Astrocyte of the cerebellum (primary cell): ENCODE measurements at regions not wholly inside any gene's neighbourhood (a gene's known extent, or its start where the extent isn't known, plus 50 kb on each side); places are given as distances from the start of the nearest gene placed in this dataset.

Experiments used
- DNase-seq: peaks from one replicate; pipeline ENCODE4 v3.0.0-alpha.2; 2011; ENCODE audit warnings: low read depth
- H3K4me3 ChIP-seq: 2 replicates; pipeline ENCODE4 v1.5.1; 2011; ENCODE audit warnings: mild to moderate bottlenecking, low read depth, low read length, moderate library complexity
- in situ Hi-C: cut with HindIII; loops from 2 replicates; pipeline ENCODE4 v1.10.0; 2017; ENCODE audit warnings: low sequenced_read_pairs
- TF ChIP-seq, protein P1 (sequence below): IDR thresholded peaks from 2 replicates; pipeline ENCODE4 v1.5.1; 2012; ENCODE audit warnings: low read length, low read depth, moderate library complexity, mild to moderate bottlenecking; ENCODE audit errors: missing control alignments

DNA sequence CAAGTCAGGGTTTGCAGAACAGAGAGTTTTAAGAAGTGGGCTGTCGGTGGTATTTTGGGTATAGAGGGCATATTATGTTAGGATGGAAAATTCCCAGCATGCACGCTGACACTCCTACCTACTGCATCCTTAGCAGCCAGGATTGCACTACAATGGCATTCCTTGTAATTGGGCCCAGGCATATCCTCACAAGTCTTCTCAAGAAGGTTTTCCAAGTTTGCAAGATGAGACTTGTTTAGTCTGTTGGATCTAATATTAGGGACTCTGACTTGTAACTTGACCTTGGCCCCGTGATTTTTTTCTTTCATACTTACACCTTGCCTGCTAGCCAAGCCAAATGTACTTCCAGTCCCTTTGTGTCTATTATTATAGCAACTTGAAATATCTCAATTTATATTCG lies 335.7 kb upstream of the HTR2A start:
- no peak overlapping the region for H3K4me3 ChIP-seq
- in situ Hi-C loops: no loop called here

DNA sequence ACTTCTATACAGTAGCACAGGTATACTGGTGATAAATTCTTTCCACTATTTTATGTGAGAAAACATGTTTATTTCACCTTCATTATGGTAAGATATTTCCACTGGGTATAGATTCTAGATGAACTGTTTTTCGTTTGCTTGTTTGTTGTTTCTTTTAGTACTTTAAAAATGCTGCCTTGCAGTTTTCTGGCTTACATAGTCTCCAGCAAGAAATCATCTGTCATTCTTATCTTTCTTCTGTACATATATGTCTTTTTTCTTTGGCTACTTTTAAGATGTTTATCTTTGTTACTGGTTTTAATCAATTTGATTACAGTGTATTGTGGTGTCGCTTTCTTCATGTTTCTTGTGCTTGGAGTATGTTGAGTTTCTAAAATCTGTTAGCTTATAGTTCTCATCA lies 333.3 kb upstream of the HTR2A start:
- no peak for DNase-seq
- TF ChIP-seq, protein P1, sequence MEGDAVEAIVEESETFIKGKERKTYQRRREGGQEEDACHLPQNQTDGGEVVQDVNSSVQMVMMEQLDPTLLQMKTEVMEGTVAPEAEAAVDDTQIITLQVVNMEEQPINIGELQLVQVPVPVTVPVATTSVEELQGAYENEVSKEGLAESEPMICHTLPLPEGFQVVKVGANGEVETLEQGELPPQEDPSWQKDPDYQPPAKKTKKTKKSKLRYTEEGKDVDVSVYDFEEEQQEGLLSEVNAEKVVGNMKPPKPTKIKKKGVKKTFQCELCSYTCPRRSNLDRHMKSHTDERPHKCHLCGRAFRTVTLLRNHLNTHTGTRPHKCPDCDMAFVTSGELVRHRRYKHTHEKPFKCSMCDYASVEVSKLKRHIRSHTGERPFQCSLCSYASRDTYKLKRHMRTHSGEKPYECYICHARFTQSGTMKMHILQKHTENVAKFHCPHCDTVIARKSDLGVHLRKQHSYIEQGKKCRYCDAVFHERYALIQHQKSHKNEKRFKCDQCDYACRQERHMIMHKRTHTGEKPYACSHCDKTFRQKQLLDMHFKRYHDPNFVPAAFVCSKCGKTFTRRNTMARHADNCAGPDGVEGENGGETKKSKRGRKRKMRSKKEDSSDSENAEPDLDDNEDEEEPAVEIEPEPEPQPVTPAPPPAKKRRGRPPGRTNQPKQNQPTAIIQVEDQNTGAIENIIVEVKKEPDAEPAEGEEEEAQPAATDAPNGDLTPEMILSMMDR: no peak
- in situ Hi-C loops: no loop called here
- no peak overlapping the region for H3K4me3 ChIP-seq

More for the DNA sequence above, 335.7 kb upstream of the HTR2A start:
- TF ChIP-seq, protein P1: no peak
- no peak for DNase-seq

DNA sequence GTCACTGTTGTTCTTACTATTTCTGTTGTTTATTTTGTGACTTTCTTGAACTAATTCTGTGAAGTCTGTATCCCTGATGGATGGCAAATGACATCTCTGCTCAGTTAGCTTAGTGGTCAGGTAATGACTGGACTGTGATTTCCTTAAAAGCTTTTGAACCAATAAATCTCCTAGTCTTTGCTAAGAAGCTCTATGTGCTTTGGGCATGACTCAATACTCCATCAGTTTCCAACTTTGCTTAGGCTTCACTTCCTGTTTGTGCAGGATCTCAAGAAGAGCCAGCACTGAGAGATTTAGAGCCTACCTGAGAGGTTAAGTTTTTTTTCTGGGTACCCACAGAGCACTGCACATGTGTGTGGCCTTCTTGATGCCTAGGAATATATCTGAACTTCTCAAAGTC lies 329.7 kb upstream of the HTR2A start:
- TF ChIP-seq, protein P1: no peak
- H3K4me3 ChIP-seq: no peak overlapping the region
- in situ Hi-C loops: no loop called here
- DNase-seq: no peak

DNA sequence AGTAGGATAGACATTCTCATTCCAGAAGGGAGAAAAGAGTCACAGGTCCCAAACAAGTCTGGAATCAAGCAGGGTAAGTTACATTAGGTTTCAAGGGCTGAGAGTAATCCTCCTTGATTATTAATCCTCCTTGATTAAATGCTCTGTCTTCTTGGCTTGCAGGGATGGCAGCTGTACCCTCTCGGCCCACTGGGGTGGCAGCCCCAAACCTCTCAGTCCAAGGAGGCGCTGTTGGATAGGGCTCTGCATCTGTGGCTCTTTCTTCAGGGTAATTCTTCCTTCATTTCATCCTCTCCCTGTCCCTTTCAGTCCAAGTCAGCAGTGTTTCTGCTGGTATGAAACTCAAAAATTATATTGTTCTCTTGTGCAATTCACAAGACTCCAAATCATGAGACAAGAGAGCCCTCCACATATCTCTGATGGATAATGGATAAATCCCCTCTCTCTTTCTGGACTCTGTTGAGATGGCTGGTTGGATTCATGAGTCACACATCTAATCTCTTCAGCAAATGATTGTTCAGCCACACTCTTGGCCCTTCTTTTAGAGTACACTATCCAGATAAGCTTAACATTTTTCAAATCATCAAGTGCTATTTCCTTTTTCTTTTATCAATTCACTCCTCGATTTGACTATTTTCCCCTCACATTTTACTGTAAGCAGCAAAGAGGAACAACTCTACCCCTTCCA lies 323.7 kb upstream of the HTR2A start:
- TF ChIP-seq, protein P1: no peak
- DNase-seq: no peak
- in situ Hi-C loops: no loop called here
- no peak overlapping the region for H3K4me3 ChIP-seq

DNA sequence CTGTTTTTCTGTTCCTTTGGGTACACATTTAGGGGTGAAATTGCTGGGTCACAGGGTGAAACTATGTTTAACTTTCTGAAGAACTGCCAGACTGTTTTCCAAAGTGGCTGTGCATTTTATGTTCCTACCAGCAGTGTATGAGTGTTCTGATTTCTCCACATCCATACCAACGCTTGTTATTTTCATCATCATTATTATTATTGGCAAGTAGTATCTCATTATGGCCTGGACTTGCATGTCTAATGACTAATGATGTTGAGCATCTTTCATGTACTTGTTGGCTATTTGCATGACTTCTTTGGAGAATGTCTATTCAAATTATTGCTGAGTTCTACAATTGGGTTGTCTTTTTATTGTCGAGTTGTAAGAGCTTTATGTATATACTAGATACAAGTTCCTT lies 321.8 kb upstream of the HTR2A start:
- DNase-seq: no peak
- H3K4me3 ChIP-seq: no peak overlapping the region
- TF ChIP-seq, protein P1: no peak
- in situ Hi-C loops: no loop called here

DNA sequence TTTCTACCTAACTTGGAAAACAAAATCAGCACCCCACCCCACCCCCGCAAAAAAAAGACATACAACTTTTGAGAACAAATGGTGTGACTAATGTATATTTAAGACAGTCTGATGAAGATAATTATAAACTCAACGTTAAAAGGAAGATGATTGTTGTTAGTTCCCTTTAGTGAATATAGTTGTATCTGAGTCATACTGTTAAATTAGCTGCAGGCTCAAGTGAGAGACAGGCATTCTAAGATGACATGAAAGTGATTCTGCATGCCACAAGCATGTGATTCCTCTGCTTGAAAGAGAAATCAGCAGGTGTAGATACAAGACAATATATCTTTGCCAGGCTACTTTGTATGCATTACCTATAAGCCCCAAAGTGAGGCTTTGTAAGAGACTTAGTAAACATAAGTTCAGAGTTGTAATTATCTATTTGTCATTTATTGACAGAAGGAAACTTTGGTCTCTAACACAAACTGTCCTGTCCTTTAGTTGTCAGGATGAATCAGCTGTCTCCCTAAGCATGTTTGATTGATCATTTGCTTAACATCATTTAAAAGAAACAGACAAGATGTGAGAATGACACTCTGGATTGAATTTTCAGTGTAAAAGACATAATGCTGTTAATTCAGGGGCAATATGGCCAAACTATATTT lies 319.4 kb upstream of the HTR2A start:
- TF ChIP-seq, protein P1: no peak
- no peak overlapping the region for H3K4me3 ChIP-seq
- DNase-seq: no peak
- in situ Hi-C loops: no loop called here
